ENCODE measurements at regions not wholly inside any gene's neighbourhood (a gene's known extent, or its start where the extent isn't known, plus 50 kb on each side); places are given as distances from the start of the nearest gene placed in this dataset.

GRCh38 chr14:31951638-31951964 lies 125.5 kb upstream of the ARHGAP5 start:
- H3K27ac Mint-ChIP-seq: peak overlapping the region in 1 of 2 donors; percentile 19
- H3K4me3 Mint-ChIP-seq: no peak overlapping the region
- H3K27me3 Mint-ChIP-seq: peaks cover 10% of the 10 kb centered on the region
- H3K9me3 Mint-ChIP-seq: no peaks in the 10 kb centered on the region
- ATAC-seq: no peak
- H3K4me1 Mint-ChIP-seq: no peaks in the 10 kb centered on the region
- no peak for DNase-seq

- Mint-ChIP-seq H3K27me3 (peaks cover 17% of the 10 kb centered on the region), H3K9me3 (no peaks in the 10 kb centered on the region), H3K4me1 (no peaks in the 10 kb centered on the region), H3K4me3 (no peak overlapping the region), H3K27ac (peak overlapping the region in 1 of 2 donors; percentile 16)
- DNase-seq (no peak), ATAC-seq (no peak)
Measured at GRCh38 chr14:31952573-31952972, 124.5 kb upstream of the ARHGAP5 start.

- no peak overlapping the region for H3K27ac Mint-ChIP-seq
- DNase-seq (no peak), ATAC-seq (no peak)
- peaks cover 17% of the 10 kb centered on the region for H3K27me3 Mint-ChIP-seq
- no peak overlapping the region for H3K4me3 Mint-ChIP-seq
- no peaks in the 10 kb centered on the region for H3K4me1 Mint-ChIP-seq
- H3K9me3 Mint-ChIP-seq: no peaks in the 10 kb centered on the region
Measured at GRCh38 chr14:31953210-31953609, 123.9 kb upstream of the ARHGAP5 start.

GRCh38 chr14:31954991-31955390 lies 122.1 kb upstream of the ARHGAP5 start:
- H3K4me1 Mint-ChIP-seq: no peaks in the 10 kb centered on the region
- H3K4me3 Mint-ChIP-seq: no peak overlapping the region

GRCh38 chr14:31955936-31956579 lies 121.0 kb upstream of the ARHGAP5 start:
- H3K27me3 Mint-ChIP-seq: peaks cover 17% of the 10 kb centered on the region
- peaks cover 0 to 4% of the 10 kb centered on the region in 2 donors for H3K9me3 Mint-ChIP-seq
- no peak overlapping the region for H3K4me3 Mint-ChIP-seq
- H3K27ac Mint-ChIP-seq: no peak overlapping the region
- no peaks in the 10 kb centered on the region for H3K4me1 Mint-ChIP-seq
- DNase-seq: no peak
- ATAC-seq: no peak

More at GRCh38 chr14:31954991-31955390, 122.1 kb upstream of the ARHGAP5 start:
- peaks cover 17% of the 10 kb centered on the region for H3K27me3 Mint-ChIP-seq
- H3K9me3 Mint-ChIP-seq: no peaks in the 10 kb centered on the region
- H3K27ac Mint-ChIP-seq: no peak overlapping the region
- no peak for DNase-seq
- ATAC-seq: no peak

- Mint-ChIP-seq H3K27ac (no peak overlapping the region), H3K27me3 (peaks cover 14% of the 10 kb centered on the region), H3K9me3 (peaks cover 0 to 4% of the 10 kb centered on the region in 2 donors), H3K4me1 (no peaks in the 10 kb centered on the region), H3K4me3 (no peak overlapping the region)
- no peak for ATAC-seq
- no peak for DNase-seq
Measured at GRCh38 chr14:31957565-31957964, 119.5 kb upstream of the ARHGAP5 start.

GRCh38 chr14:31960039-31960438 lies 117.1 kb upstream of the ARHGAP5 start:
- ATAC-seq (no peak), DNase-seq (no peak)
- H3K27ac Mint-ChIP-seq: no peak overlapping the region
- H3K27me3 Mint-ChIP-seq: peaks cover 14% of the 10 kb centered on the region
- H3K9me3 Mint-ChIP-seq: peaks cover 0 to 4% of the 10 kb centered on the region in 2 donors
- no peaks in the 10 kb centered on the region for H3K4me1 Mint-ChIP-seq
- no peak overlapping the region for H3K4me3 Mint-ChIP-seq

- Mint-ChIP-seq H3K4me1 (no peaks in the 10 kb centered on the region), H3K27ac (no peak overlapping the region), H3K9me3 (peaks cover 0 to 4% of the 10 kb centered on the region in 2 donors), H3K4me3 (no peak overlapping the region), H3K27me3 (peaks cover 10% of the 10 kb centered on the region)
- ATAC-seq (no peak), DNase-seq (no peak)
Measured at GRCh38 chr14:31961896-31962295, 115.2 kb upstream of the ARHGAP5 start.

- ATAC-seq (no peak), DNase-seq (no peak)
- Mint-ChIP-seq H3K27ac (no peak overlapping the region), H3K9me3 (peaks cover 0 to 4% of the 10 kb centered on the region in 2 donors), H3K27me3 (peaks cover 6% of the 10 kb centered on the region), H3K4me1 (no peaks in the 10 kb centered on the region), H3K4me3 (no peak overlapping the region)
Measured at GRCh38 chr14:31962920-31963319, 114.2 kb upstream of the ARHGAP5 start.

GRCh38 chr14:31963587-31963986 lies 113.5 kb upstream of the ARHGAP5 start:
- Mint-ChIP-seq H3K27me3 (peaks cover 6% of the 10 kb centered on the region), H3K27ac (no peak overlapping the region), H3K4me3 (no peak overlapping the region), H3K4me1 (no peaks in the 10 kb centered on the region), H3K9me3 (peaks cover 0 to 4% of the 10 kb centered on the region in 2 donors)
- ATAC-seq (no peak), DNase-seq (no peak)

- Mint-ChIP-seq H3K9me3 (peaks cover 0 to 4% of the 10 kb centered on the region in 2 donors), H3K4me1 (no peaks in the 10 kb centered on the region), H3K27ac (no peak overlapping the region), H3K27me3 (peaks cover 6% of the 10 kb centered on the region), H3K4me3 (no peak overlapping the region)
- DNase-seq (no peak), ATAC-seq (no peak)
Measured at GRCh38 chr14:31964490-31964889, 112.6 kb upstream of the ARHGAP5 start.

GRCh38 chr14:31965071-31965734 lies 111.9 kb upstream of the ARHGAP5 start:
- H3K27me3 Mint-ChIP-seq: peaks cover 6% of the 10 kb centered on the region
- peak overlapping the region in 1 of 2 donors; percentile 34 for H3K27ac Mint-ChIP-seq
- no peak overlapping the region for H3K4me3 Mint-ChIP-seq
- no peaks in the 10 kb centered on the region for H3K4me1 Mint-ChIP-seq
- DNase-seq (no peak), ATAC-seq (no peak)
- peaks cover 0 to 4% of the 10 kb centered on the region in 2 donors for H3K9me3 Mint-ChIP-seq

GRCh38 chr14:31965735-31966598 lies 111.1 kb upstream of the ARHGAP5 start:
- Mint-ChIP-seq H3K4me3 (no peak overlapping the region), H3K27me3 (peaks cover 6% of the 10 kb centered on the region), H3K27ac (no peak overlapping the region), H3K4me1 (no peaks in the 10 kb centered on the region), H3K9me3 (no peaks in the 10 kb centered on the region)
- ATAC-seq: no peak
- no peak for DNase-seq

GRCh38 chr14:31966896-31967668 lies 110.0 kb upstream of the ARHGAP5 start:
- Mint-ChIP-seq H3K9me3 (no peaks in the 10 kb centered on the region), H3K4me3 (no peak overlapping the region), H3K27ac (peak overlapping the region in 1 of 2 donors; percentile 48), H3K27me3 (no peaks in the 10 kb centered on the region), H3K4me1 (no peaks in the 10 kb centered on the region)
- ATAC-seq: no peak
- DNase-seq: no peak

GRCh38 chr14:31967669-31967975 lies 109.5 kb upstream of the ARHGAP5 start:
- no peak for ATAC-seq
- Mint-ChIP-seq H3K27ac (no peak overlapping the region), H3K27me3 (no peaks in the 10 kb centered on the region), H3K4me3 (no peak overlapping the region), H3K9me3 (no peaks in the 10 kb centered on the region), H3K4me1 (no peaks in the 10 kb centered on the region)
- DNase-seq: no peak

Data from stimulated activated naive CD8-positive, alpha-beta T cell treated with anti-CD3 and anti-CD28 coated beads, Interleukin-15, amount 100 ng/mL, for 72 hours (primary cell).